HFFc6 (cell line): ENCODE measurements at regions not wholly inside any gene's neighbourhood (a gene's known extent, or its start where the extent isn't known, plus 50 kb on each side); places are given as distances from the start of the nearest gene placed in this dataset.

Experiments
- DNase-seq: peaks from one replicate; pipeline ENCODE4 v3.0.0-alpha.2; 2018
- H3K27ac Mint-ChIP-seq: 2 replicates; pipeline ENCODE4 v1.8.0; 2020; ENCODE audit warnings: mild to moderate bottlenecking, mixed read lengths
- H3K27me3 Mint-ChIP-seq: 2 replicates; pipeline ENCODE4 v1.8.0; 2021; ENCODE audit warnings: mild to moderate bottlenecking, moderate library complexity, mixed read lengths; ENCODE audit not compliant: insufficient read depth
- H3K36me3 Mint-ChIP-seq: 2 replicates; pipeline ENCODE4 v1.8.0; 2021; ENCODE audit warnings: low read depth, mixed read lengths
- H3K4me1 Mint-ChIP-seq: 2 replicates; pipeline ENCODE4 v1.8.0; 2020; ENCODE audit warnings: low read depth, mixed read lengths
- H3K4me3 Mint-ChIP-seq: 2 replicates; pipeline ENCODE4 v1.8.0; 2020; ENCODE audit warnings: mild to moderate bottlenecking, moderate library complexity, mixed read lengths
- H3K9me3 Mint-ChIP-seq: 2 replicates; pipeline ENCODE4 v1.8.0; 2020; ENCODE audit warnings: mild to moderate bottlenecking, mixed read lengths
- CTCF ChIP-seq: fragments of 200-600 bp; sonication (generic); IDR thresholded peaks from 2 replicates; pipeline ENCODE4 v1.5.0; 2021; ENCODE audit warnings: antibody characterized with exemption, mild to moderate bottlenecking

- Mint-ChIP-seq H3K4me1 (no peaks in the 10 kb centered on the region), H3K36me3 (no peaks in the 10 kb centered on the region), H3K27me3 (peaks cover 17% of the 10 kb centered on the region), H3K4me3 (no peak overlapping the region), H3K27ac (no peak overlapping the region), H3K9me3 (peaks cover 2% of the 10 kb centered on the region)
- TF ChIP-seq CTCF: no peak
- no peak for DNase-seq
Measured at GRCh38 chr6:170473301-170473717, 79.8 kb downstream of the PSMB1 start.

- peaks cover 14% of the 10 kb centered on the region for H3K27me3 Mint-ChIP-seq
Measured at GRCh38 chr6:170471491-170471890, 81.6 kb downstream of the PSMB1 start.

GRCh38 chr6:170470734-170471133, 82.4 kb downstream of the PSMB1 start:
- no peak for DNase-seq
- no peaks in the 10 kb centered on the region for H3K4me1 Mint-ChIP-seq
- peaks cover 14% of the 10 kb centered on the region for H3K27me3 Mint-ChIP-seq
- H3K4me3 Mint-ChIP-seq: no peak overlapping the region
- H3K27ac Mint-ChIP-seq: no peak overlapping the region
- H3K36me3 Mint-ChIP-seq: no peaks in the 10 kb centered on the region
- no peak for TF ChIP-seq CTCF
- peaks cover 10% of the 10 kb centered on the region for H3K9me3 Mint-ChIP-seq

More at GRCh38 chr6:170471491-170471890, 81.6 kb downstream of the PSMB1 start:
- Mint-ChIP-seq H3K36me3 (no peaks in the 10 kb centered on the region), H3K9me3 (peaks cover 10% of the 10 kb centered on the region), H3K27ac (no peak overlapping the region), H3K4me1 (no peaks in the 10 kb centered on the region), H3K4me3 (no peak overlapping the region)
- no peak for TF ChIP-seq CTCF
- DNase-seq: no peak

- no peak overlapping the region for H3K4me3 Mint-ChIP-seq
- peaks cover 10% of the 10 kb centered on the region for H3K9me3 Mint-ChIP-seq
- H3K27ac Mint-ChIP-seq: no peak overlapping the region
- H3K27me3 Mint-ChIP-seq: peaks cover 15% of the 10 kb centered on the region
- TF ChIP-seq CTCF: no peak
- DNase-seq: no peak
- no peaks in the 10 kb centered on the region for H3K36me3 Mint-ChIP-seq
- peaks cover 7% of the 10 kb centered on the region for H3K4me1 Mint-ChIP-seq
Measured at GRCh38 chr6:170464524-170464979, 88.6 kb downstream of the PSMB1 start.

GRCh38 chr6:170464080-170464479, 89.0 kb downstream of the PSMB1 start:
- Mint-ChIP-seq H3K27me3 (peaks cover 17% of the 10 kb centered on the region), H3K9me3 (peaks cover 10% of the 10 kb centered on the region), H3K27ac (no peak overlapping the region), H3K4me1 (peaks cover 10% of the 10 kb centered on the region), H3K36me3 (no peaks in the 10 kb centered on the region), H3K4me3 (no peak overlapping the region)
- TF ChIP-seq CTCF: no peak
- DNase-seq: no peak
